GM18873 (cell line): ENCODE measurements at regions not wholly inside any gene's neighbourhood (a gene's known extent, or its start where the extent isn't known, plus 50 kb on each side); places are given as distances from the start of the nearest gene placed in this dataset.

ENCODE experiments used
- ATAC-seq: cut with Tn5 transposase; IDR thresholded peaks from one replicate; pipeline ENCODE4 v1.9.1; 2021; ENCODE audit warnings: mild to moderate bottlenecking, moderate library complexity, moderate number of reproducible peaks; ENCODE audit not compliant: unreplicated experiment, low FRiP score

GRCh38 chrX:69028761-69029120 is 136.5 kb downstream of the PJA1 start:
- no peak for ATAC-seq

GRCh38 chrX:69028006-69028760 is 137.1 kb downstream of the PJA1 start:
- ATAC-seq: peak; percentile 84

- ATAC-seq: no peak
These were observed 137.9 kb downstream of the PJA1 start for GRCh38 chrX:69027181-69028005.

GRCh38 chrX:69025802-69026301 is 139.4 kb downstream of the PJA1 start:
- no peak for ATAC-seq

- ATAC-seq: no peak
These were observed 140.3 kb downstream of the PJA1 start for GRCh38 chrX:69024931-69025330.

- no peak for ATAC-seq
These were observed 141.0 kb downstream of the PJA1 start for GRCh38 chrX:69024161-69024736.

GRCh38 chrX:69022430-69022829 is 142.8 kb downstream of the PJA1 start:
- no peak for ATAC-seq

GRCh38 chrX:69021141-69021960 is 143.9 kb downstream of the PJA1 start:
- no peak for ATAC-seq

- no peak for ATAC-seq
These were observed 144.9 kb downstream of the PJA1 start for GRCh38 chrX:69020316-69020715.

- no peak for ATAC-seq
These were observed 146.0 kb downstream of the PJA1 start for GRCh38 chrX:69019073-69019890.

- ATAC-seq: no peak
These were observed 146.7 kb downstream of the PJA1 start for GRCh38 chrX:69018416-69019072.

- no peak for ATAC-seq
These were observed 148.8 kb downstream of the PJA1 start for GRCh38 chrX:69016293-69016941.

GRCh38 chrX:69015564-69016292 is 149.5 kb downstream of the PJA1 start:
- no peak for ATAC-seq

- ATAC-seq: no peak
These were observed 150.1 kb downstream of the PJA1 start for GRCh38 chrX:69015156-69015555.

- ATAC-seq: no peak
These were observed 151.1 kb downstream of the PJA1 start for GRCh38 chrX:69014200-69014599.

GRCh38 chrX:69010339-69010738 is 154.9 kb downstream of the PJA1 start:
- no peak for ATAC-seq

GRCh38 chrX:69000877-69001276 is 164.4 kb downstream of the PJA1 start:
- no peak for ATAC-seq

GRCh38 chrX:68999931-69000330 is 165.3 kb downstream of the PJA1 start:
- ATAC-seq: no peak
